HG03060 (cell line): ENCODE measurements at regions not wholly inside any gene's neighbourhood (a gene's known extent, or its start where the extent isn't known, plus 50 kb on each side); places are given as distances from the start of the nearest gene placed in this dataset.

Experiments
- ATAC-seq: cut with Tn5 transposase; IDR thresholded peaks from one replicate; pipeline ENCODE4 v1.9.1; 2021; ENCODE audit warnings: low read depth, moderate number of reproducible peaks; ENCODE audit not compliant: unreplicated experiment

DNA sequence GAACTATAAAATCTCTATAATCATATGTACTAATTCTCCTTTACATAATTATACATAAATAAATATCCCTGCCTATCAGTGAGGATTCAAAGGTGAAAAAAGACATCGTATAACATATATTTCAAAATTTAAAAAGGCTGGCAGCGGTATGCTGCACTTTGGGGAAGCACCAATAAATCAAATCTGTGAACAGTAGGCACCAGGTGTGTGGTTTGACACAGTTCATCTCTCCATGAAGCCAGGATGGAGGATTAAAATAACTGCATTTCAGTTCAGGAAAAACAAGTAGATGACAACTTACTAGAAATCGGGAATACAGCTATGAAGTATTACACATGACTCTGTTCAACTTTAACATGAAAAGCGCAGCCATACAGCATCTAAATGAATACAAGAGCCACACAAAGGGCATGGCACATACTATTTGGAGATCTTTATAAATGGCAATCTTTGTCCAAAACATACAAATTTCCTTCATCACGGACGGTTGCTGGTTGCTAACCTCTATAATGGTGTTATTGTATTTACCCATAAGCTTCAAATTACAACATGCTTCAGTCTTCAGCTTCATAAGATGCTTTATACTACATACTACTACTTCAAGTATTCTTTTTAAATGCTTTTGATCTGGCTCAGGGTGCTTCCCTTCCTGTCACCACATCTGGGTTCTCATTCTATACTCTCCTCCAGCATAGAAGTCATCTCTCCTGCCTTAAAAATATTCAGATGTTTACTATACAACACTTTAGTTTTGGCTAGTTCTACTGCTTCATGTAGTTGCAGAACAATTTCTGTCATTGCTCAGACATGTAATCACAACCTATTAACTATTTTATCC is 128.7 kb downstream of the KLF12 start:
- ATAC-seq, result no peak

DNA sequence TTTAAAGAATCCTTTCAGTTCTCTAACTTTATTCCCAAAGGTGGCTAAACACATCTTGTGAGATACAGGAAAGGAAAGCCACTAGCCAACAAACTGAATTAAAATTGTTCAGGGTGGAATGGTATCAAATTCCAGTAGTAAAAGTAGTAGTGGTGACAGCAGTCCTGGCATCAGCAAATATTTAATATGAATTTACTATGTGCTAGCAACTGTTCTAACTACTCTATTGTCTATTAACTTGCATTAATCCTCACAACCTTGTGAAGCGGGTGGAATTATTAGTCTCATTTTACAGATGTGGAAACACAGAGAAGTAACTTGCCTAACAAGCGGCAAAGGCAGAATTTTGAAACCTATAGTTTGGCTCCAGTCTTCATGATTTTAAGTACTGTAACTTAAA is 130.1 kb downstream of the KLF12 start:
- no peak for ATAC-seq

DNA sequence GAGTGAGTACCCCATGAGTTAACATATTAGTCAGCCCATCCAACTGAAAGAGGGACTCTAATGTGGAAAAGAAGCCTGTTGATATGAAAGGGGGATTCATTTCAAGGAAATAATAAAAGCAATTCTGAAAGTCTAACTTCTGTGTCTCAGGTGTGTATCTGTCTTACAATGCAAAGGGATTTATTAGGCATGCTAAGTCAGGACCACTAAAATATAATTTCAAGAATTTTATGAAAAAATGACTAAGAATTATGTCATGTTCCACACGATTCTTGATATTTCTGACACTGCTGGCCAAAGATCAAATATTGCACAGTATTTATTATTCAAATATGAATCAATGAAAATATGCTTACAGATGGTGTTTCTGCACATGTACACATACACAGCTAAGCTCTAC is 130.8 kb downstream of the KLF12 start:
- ATAC-seq, result no peak

DNA sequence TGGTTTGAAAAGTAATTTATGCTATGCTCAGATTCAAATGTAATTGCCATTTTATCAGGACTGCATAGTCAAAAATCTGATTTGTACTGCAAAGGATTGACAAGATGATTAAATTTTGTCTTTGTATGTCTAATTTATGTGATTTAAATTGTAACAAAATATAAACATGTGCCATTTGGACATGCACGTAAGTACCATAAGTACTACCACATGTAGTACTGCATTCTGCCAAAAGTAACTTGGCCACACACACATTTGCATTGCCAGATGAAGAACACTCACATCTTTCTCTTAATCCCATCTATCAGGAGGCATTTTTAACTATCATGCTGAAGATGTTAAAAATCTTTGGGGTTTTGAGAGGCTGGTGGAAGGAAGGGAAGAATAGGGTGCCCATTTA is 133.3 kb downstream of the KLF12 start:
- ATAC-seq, result no peak

DNA sequence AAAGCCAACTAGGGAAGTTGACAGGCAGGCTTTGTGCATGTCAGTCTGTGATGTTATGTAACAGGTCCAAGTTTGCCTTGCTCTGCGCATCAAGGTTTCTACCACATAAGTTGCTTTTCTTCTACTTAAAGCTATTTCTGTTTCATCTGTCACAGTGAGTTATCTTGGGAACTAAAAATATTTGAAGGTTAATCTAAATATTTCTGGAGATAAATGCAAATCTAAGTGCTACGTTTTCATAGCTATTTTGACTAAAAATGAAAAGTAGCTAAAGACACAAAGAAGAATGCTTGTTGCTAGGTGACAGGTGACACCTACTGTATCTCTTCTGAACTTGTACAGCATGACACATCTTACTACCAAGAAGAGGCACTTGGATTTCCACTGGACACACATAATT is 135.6 kb downstream of the KLF12 start:
- ATAC-seq, result no peak

DNA sequence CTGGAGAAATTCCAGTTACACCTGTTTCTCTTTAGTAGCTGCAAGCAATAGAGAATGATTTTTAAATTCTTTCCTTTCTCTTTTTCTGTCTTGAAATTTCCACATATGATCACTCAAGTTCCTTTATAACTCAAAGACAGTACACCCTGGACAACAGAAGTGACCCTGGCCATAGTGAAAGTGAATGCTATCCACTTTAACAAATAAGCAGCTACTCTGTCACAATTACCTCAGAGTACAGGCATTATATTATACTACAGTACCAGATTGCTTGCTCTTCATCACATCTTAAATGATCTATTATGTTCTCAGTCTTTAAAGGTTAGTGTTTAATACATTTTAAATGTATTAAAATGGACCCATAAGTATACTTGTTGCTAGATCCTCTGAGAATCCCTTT is 136.2 kb downstream of the KLF12 start:
- ATAC-seq, result no peak

DNA sequence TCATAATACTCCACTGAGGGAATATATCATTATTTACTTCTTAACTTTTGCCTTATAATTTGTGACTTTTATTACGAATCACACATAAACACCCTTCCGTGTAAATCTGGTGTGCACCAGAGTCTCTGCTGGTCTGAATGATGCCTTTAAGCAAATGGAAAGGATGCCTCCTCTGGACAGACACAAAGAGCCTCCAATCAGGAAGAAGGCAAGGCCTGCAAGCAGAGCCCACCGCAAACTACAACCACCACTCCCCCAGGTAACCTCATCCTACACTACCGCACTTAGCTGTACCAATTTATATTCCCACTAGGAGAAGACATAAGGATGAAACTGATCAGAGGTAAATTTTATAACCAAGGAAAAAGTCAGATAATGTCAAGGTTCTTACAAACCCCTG is 137.6 kb downstream of the KLF12 start:
- no peak for ATAC-seq

DNA sequence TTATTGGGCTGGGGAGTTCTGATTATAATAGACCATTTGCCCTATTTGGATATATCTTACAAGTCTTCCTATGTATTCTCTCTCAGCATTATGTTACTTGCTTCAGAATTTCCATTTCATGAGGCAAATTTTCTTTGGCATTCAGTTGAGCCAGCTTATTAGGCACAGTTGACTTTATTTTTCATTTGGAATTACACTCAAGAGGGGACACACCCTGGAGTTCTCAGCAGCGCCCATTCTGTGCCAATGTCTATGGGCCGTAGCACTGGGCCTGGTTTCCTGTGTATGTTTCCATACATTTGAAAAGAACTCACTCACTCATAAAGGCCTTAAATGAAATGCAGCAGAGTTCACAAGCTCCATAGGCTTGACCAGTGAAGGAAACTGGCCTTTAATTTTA is 138.5 kb downstream of the KLF12 start:
- ATAC-seq, result no peak

DNA sequence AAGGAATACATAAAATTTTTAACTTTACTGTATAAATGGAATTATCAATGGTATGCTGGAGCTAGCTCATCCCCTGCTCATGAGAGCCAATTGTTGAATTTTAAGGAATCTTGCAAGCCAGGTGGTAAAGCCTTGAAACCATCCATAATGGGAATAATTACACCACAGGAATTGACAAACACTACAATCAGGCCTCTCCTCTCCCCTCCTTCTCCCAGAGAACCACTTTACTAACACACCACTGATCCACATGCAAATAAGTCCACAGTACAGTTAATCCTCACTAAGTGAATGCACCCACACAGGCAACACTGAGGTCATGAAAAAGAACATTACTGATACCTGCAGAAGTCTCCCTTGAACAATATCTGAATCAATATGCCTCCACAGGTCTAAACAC is 140.5 kb downstream of the KLF12 start:
- ATAC-seq, result no peak

DNA sequence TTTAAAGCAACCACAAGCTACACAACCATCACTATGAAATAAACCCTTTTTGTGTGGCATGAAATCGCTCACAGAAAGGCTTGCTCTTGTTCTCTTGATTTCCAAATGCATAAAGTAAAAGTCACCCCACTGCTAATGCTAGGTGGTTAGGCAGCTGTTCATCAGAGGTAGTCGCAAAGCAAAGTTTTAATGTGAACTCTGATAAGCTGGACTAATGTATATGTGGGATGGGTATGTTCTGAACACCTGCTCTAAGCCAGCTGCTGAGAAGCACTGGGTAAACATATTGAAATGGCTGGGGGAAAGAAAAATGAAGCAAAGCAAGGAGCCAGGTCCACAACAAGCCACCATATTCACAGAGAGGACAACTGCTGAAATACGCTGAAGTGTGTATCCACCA is 142.3 kb downstream of the KLF12 start:
- no peak for ATAC-seq

DNA sequence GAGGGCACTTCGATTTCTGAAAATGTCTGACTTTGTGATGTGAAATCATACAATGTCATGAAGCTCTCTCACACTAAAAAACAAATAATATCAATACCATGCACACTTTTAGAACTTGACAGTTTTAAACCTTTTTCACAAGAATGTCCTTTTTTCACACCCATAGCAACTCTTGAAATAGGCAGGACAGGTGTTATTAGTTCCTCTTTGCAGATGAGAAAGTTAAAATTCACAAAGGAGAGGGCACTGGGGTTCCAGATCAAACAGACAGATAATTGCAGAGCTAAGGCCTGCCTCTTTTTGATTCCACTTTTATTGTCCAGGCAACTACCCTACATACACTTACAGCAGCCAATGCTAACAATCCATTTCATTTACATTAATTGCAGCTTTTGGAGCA is 142.8 kb downstream of the KLF12 start:
- no peak for ATAC-seq

DNA sequence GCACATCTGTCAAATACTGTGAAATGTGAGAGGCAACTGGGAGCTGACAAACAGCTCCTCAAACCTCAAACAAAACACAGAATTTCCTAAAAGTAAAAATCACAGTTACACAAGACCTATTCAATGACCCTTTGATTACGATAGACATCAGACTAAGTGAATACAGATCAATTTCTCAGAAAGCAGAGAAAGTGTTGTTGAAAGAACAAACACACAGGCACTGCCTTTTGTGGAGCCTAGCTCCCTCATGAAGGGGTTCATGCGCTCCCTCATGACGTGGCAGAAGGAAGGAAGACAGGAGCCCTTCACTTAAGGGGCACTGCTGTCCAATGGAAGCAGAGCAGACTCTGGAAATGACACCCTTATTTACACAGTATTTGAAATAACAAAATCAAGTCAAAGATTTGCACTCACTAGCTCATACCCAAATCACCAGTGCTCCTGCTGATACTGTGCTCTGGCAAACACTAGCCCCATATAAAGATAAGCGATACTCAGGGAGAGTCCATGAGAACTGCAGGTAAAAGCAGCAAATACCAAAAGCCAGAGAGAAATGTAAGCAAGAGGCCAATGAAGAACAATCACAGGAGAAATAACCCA is 144.9 kb downstream of the KLF12 start:
- ATAC-seq, result no peak

DNA sequence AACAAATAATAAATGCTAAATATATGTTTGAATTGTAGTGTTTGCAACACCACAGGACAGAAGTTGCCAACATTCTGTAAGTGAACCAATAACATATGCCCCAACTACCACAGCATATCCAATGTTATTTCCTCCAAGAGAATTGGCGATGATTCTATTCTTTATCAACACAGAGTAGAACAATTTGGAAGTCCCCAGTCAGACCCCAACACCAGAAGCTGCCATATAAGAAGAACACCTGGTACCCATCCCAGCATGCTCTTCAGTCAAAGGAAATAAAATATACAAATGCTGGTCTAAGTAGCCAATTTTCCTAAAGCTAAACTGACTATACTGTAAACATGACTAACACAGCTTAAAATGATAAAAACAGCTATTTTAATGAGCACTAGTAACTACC is 145.7 kb downstream of the KLF12 start:
- ATAC-seq, result no peak

DNA sequence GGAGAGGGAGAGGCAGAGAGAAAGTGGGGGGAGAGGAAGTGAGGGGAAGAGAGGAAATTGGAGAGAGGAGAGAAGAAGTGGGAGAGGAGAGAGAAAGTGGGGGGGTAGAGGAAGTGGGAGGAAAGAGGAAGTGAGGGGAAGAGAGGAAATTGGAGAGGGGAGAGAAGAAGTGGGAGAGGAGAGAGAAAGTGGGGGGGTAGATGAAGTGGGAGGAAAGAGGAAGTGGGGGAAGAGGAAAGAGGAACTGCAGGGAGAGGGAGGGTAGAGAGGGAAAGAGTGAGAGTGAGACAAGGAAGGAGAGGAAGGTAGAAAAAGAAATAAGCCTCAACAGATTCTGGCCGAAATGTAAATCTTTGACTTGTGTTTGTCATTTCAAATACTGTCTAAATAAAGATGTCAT is 146.6 kb downstream of the KLF12 start:
- ATAC-seq, result no peak

DNA sequence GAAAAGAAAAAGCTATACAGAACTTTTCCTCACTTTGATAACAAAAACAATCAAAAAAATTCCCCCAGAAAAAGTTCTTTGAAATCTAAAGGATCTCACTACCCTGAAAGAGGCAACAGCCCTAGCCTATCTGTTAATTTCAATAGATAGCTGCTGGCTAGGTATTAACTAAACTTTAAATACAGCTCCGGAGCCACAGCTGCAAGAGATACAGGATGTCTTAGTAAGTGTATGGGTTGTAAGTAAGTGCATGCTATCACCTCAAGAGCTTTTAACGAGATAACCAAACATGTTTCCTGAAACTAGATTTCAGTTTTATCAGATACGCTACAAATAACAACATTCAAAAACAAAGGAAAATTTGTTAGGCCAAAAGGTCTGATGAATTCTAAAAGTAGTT is 148.4 kb downstream of the KLF12 start:
- no peak for ATAC-seq

DNA sequence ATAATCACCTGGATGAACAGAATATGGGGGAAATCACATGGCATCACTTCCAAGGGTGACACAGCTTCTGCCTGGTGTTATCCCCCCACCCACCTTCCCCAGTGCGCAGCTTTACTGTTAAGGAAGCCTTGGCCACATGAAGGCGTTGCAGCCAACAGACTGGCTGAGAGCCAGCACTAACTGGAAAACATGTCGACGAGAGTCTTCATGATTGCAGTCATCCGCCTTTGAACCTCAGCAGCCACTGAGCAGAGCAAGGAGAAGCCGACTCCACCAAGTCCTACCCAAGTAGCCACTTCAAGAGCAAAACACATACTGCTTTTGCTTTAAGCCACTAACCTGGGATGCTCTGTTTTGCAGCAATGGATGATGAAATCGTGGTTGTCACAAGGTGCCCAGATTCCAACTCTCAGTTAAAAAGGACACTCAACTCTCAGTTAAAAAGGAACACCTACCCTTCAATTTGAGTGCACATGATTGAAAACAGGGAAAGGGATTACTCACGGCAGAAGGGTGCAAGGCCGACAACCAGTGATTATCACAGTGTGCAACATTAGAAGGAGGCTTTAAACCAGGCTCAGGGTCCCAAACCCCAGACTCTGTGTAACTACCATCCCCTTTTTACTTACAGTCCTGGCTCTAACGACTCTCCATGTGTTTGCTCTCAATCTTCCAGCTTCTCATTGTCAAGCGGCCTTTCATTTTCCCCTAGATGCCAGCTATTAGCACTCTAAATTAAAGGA is 149.1 kb downstream of the KLF12 start:
- ATAC-seq, result no peak

DNA sequence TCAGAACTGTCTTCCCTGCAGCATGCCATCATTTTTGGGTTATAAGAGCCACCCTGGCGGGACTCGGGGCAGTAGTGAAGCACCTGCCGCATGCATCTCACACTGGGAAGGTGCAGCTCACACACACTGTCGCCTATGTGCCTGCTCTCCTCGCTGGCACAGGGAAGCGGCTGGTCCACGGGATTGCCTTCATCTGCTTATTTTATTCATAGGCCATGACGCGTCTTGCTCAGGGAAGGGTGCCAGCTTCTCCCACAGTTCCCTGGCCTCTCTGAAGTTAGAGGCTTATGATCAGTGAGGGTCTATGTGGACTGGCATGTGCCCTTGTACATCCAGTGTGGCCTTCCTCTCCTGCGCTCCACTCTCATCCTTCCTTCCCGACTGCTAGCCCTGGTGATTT is 150.0 kb downstream of the KLF12 start:
- ATAC-seq, result no peak

DNA sequence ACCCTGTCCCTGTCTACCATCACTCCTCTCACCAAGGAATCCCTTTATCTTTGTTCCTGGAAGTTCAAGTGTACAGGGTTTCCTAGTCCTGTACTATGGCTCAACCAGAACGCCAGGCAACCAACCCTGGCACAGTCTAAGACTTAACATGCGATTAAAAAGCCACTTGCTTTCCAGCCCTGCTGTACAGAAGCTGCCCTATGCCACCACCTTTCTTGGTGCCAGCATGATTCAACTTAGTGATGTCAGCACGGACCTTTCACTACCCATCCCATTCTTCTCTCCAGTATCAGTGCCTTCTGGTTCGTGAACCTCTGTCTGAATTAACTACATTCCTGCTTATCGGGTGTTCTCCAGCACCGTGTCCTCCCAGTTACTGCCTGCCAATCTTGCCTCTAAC is 151.1 kb downstream of the KLF12 start:
- ATAC-seq, result no peak

DNA sequence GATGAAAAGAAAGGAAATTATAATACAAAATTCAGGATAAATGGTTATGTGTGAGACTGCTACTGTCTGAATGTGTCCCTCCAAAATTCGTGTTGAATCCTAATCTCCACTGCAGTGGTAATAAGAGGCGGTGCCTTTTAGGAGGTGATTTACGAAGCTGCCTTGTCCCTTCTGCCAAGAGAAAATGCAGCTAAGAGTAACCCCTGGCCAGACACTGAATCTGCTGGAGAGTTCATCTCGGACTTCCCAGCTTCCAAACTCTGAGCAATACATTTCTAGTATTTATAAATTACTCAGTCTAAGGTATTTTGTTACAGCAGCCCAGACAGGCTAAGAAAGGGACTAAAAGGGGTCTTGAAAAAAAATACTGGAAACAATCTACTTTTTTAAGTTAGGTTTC is 152.6 kb downstream of the KLF12 start:
- no peak for ATAC-seq

DNA sequence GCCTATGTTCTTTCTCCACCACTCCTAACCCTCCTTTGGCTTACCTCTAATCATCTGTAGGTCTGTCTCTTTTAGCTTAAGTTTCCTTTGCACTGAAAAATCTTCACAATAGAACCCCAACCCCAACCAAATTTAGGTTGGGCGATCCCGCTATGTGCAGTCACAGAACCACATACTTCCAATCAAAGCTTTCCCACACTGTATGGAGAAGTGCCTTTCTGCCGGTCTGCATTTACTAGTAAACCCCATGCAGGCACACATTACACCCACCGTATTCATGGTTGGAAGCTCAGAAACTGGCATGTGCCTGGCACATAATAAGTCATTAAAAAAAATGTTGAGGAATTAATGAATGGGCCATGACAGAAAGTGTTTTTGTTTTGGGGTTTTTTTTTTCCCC is 158.4 kb downstream of the KLF12 start:
- ATAC-seq, result no peak

DNA sequence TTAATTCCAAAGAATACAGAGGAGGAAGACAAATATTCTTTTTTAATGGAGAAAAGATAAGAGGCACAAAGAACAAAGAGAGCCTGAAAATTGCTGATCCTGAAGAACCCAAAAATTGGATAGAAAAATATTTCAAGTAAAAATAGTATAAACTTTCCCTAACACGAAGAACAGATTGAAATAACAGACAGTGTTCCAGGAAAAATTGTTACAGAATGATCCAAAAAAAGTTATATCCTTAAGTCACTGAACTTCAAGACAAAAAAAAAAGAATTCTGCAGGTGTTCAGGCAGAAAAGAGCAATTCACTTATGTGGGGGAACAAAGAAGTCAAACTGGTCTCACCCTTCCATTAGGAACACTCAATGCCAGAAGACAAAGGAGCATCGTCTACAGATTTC is 160.2 kb downstream of the KLF12 start:
- no peak for ATAC-seq

DNA sequence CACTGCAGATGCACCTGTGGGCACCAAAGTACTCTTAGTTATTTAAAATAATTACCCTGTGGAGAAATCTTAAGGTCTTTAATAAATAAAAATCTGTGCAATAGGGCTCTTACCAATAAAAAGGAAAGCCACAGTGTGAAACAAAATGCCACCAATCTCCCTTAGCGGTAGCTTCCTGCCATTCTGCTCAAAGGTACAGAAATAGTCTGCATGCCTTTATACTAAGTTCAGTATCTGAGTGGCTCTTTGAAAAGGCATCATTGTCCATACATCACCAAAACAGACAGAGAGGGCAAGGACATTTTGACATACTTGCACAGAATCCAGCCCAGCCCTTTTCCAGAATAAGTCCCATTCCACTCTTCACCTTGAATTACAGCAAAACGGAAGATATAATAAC is 161.0 kb downstream of the KLF12 start:
- no peak for ATAC-seq
